Ovary (tissue), 3 donors: ENCODE measurements at regions not wholly inside any gene's neighbourhood (a gene's known extent, or its start where the extent isn't known, plus 50 kb on each side); places are given as distances from the start of the nearest gene placed in this dataset.

Source experiments
- CTCF ChIP-seq, 3 donors: fragments of 450-650 bp in 2 of 3; fragments of 200-600 bp in 1 of 3; IDR thresholded peaks; one replicate each; pipeline versions ENCODE4 v1.5.1 to v1.8.0; 2016 to 2022; ENCODE audit warnings: antibody characterized with exemption in 3 of 3, mild to moderate bottlenecking in 1 of 3
- POLR2A ChIP-seq: fragments of 450-650 bp; IDR thresholded peaks from one replicate; pipeline ENCODE4 v1.6.1; 2017; ENCODE audit warnings: antibody characterized with exemption, mild to moderate bottlenecking, moderate library complexity
- donor health status: DM: no; HTN: no; CAD: no.

- TF ChIP-seq CTCF (IDR thresholded peaks at IDR 0.05) (no peak), POLR2A (no peak)
Measured at GRCh38 chr1:187837787-187838186, 1009.0 kb downstream of the PLA2G4A start.
